MV-4-11 (cell line): ENCODE measurements at regions not wholly inside any gene's neighbourhood (a gene's known extent, or its start where the extent isn't known, plus 50 kb on each side); places are given as distances from the start of the nearest gene placed in this dataset.

ENCODE experiments used
- DNase-seq: peaks from one replicate; lab custom pipeline; 2025; lab: John Stamatoyannopoulos, UW

DNA sequence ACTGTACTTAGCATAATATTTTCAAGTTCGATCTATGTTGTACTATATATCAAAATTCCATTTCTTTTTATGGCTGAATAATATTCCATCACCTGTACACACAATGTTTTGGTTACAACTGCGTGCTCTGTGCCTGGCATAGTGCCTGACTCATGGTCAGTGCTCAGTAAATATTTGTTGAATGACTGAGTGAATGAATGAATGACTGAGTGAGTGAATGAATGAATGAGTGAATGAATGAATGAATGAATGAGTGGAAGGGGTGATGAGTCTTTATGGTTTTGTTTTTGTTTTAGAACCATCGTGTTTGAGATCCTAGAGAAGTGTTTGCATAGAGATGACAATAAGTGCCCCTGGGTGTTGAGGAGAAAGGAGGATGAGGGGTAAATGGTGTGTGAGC, 155.3 kb downstream of the MRM1 start:
- DNase-seq = no peak

DNA sequence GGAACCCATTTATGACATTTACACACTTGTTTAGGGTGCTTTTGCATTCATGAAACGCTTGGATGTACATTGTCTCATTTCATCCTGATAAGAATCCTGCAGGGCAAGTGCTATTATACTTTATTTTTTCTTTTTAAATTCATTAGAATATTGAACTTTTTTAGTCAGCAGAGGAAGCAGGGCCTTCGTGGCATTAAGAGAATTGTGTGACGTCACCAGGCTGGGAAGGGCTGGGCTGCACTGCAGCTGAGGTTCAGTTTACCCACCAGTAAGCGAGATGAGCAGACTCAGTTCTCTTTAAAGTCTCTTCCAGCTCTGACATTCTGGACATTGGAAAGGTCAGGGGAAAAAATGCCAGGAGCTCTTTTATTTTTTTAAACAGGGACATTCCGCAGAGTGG, 159.0 kb downstream of the MRM1 start:
- no peak for DNase-seq

DNA sequence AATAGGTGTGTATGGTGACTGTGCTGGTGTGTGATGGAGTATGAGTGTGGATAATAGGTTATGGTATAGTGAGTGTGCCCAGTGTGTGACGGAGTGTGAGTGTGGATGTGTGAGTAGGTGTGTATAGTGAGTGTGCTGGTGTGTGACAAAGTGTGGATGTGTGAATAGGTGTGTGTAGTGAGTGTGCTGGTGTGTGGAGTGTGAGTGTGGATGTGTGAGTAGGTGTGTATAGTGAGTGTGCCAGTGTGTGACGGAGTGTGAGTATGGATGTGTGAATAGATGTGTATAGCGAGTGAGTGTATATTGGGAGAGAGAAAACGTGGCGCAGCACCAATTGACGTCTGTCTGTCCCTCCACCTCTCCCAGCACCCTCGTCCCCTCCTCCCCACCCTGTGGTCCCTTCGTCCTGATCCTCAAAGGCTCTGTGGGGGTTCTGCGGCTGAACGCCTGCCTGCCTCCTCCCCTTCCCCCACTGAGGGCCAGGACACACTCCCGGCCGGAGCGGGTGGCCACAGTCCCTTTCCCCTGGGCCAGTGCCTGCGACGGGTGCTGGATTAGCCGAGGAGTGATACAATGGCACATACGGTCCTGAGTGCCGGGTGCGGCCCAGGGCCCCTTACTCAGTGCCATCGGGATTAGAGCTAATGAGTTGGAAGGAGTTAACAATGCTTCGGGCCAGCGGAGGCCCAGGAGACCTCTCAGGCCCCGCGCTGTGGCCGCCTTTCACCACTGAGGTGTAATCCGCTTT, 160.0 kb downstream of the MRM1 start:
- DNase-seq = no peak

DNA sequence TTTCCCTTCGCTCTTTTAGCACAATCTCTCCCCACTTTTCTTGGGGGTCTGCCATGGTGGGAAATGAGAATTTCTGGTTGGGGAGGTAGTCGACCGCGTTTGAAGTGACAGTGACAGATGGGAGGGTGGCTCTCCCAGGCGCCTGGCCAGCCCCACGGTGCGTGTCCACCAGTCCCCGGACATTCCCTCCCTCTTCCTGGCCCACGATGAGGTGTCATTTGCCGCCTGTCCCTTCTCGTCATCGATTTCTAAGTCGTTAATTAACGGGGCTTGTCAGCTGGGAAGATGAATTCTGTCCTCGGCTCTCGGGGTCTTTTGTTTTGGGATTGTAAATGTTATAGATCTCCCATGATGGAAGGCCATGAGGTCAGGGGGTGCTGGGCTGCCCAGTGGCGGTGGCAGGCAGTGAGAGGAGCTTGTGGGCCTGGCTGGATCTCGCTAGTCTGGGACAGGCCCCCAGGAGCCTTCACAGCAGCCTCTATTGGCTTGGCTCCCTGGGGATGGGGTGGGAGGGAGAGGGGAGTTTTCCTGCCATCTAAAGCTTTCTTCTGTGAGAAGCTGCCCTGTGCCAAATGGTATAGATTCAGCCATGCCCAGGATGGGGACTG, 164.2 kb downstream of the MRM1 start:
- no peak for DNase-seq

DNA sequence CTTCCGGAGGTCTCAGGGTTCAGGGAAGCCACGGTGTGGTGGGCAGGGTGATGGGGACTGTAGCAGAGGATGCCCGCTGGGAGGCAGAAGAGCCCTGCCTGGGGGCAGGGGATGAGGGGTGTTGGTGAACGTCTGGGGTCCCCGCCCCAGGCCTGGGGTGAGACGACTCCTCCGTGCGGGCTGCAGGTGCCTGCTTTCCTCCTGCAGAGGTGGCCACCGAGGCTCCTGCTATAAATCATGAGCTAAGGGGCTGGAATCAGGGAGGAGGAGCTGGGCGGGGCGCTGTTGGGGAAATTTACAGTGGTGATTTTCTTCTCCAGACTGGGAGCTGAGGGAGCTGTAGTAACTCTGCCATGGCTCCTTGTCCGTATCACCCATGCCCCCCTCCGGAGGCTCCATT, 167.0 kb downstream of the MRM1 start:
- no peak for DNase-seq

DNA sequence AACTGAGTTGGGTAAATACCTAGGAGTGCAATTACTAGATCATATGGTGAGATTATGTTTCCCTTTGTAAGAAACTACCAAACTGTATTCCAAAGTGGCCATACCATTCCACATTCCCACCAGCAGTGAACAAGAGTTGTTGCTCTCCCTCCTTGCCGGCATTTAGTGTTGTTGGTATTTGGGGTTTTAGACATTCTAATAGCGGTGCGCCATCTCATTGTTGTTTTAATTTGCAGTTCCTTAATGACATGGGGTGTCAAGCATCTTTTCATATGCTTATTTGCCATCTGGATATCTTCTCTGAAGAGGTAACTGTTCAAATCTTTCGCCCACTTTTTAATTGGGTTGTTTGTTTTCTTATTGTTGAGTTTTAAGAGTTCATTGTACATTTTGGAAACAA, 164.2 kb upstream of the LHX1 start:
- DNase-seq = no peak

DNA sequence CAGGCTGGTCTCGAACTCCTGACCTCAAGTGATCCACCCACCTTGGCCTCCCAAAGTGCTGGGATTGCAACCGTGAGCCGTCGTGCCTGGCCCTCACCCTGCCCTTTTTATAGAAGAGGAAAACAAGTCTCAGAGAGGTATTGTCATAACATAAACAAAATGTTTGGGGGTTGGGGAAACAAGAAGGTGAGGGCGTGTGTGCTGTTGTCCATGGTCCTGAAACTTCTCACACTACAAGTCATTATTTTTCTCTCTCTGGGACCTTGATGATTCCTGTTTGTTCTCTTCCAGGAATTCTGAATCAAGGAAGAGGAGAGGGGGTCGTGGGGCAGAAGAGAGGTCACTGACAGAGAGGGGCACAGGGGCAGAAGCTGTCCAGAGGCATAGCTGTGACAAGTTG, 160.2 kb upstream of the LHX1 start:
- no peak for DNase-seq

DNA sequence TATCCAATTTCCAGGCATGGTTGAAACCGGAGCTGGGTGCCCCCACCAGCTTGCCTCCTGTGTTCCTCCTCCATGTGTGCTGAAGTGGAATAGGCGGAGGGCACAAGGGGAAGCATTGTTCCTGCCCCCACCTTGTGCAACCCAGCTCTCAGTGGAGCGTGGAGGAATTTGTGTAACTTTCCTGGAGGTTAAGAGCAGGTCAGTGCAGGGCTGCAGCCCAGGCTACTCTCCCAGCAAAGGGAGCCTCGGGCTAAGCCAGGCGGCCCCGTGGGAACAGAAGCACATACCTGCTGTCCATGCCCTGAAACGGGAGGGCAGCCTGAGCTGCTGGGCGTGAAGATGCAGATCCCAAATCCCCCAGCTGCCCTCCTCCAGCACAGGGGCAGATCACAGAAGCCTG, 158.8 kb upstream of the LHX1 start:
- DNase-seq = no peak

DNA sequence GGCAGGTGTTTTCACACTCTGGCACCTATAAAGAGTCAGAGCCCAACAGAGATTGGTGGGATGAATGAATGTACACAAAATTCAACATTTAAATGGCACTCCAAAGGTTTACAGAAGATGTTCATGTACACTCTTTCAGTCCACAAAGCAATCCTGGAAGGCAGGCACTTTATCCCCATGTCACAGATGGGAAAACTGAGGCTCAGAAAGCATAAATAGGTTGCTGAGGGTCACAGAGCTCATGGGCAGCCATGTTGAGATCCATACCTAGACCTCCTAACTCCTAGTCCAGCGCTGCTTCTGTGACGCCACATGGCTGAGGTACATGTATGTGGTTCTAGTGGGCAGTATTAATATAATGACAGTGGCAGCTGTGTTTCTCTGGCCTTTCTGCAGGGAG, 157.7 kb upstream of the LHX1 start:
- DNase-seq = no peak

DNA sequence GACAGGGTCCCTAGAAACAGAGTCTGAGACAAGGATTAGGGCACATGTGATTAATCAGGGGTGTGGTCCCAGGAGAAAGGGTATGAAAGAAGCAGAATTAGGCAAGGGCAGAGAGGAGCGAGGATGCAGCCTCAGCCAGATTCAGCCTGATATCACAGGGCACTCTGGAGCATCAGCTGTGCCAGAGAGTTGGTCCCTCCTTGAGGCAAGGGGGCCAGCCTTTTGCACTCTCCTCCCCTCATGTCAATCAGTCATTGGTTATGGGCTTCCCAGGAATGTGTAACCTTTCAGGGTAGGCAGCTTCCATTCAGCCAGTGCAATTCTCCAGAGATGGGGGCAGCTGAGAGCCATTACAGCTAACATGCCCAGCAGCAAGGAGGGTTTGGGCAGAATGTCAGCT, 152.6 kb upstream of the LHX1 start:
- DNase-seq = no peak

DNA sequence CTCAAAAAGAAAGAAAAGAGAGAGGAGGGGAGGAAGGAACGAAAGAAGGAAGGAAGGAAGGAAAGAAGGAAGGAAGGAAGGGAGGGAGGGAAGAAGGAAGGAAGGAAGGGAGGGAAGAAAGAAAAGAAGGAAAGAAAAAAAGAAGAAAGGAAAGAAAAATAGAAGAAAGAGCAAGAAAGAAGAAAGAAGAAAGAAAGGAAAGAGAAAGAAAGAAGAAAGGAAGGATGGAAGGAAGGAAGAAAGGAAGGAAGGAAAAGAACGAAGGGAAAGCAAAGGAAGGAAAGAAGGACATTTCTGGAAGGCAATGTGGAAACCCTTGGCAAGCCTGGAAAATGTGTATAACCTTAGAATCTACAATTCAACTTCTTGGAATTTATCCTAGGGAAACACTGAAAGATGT, 150.4 kb upstream of the LHX1 start:
- no peak for DNase-seq

DNA sequence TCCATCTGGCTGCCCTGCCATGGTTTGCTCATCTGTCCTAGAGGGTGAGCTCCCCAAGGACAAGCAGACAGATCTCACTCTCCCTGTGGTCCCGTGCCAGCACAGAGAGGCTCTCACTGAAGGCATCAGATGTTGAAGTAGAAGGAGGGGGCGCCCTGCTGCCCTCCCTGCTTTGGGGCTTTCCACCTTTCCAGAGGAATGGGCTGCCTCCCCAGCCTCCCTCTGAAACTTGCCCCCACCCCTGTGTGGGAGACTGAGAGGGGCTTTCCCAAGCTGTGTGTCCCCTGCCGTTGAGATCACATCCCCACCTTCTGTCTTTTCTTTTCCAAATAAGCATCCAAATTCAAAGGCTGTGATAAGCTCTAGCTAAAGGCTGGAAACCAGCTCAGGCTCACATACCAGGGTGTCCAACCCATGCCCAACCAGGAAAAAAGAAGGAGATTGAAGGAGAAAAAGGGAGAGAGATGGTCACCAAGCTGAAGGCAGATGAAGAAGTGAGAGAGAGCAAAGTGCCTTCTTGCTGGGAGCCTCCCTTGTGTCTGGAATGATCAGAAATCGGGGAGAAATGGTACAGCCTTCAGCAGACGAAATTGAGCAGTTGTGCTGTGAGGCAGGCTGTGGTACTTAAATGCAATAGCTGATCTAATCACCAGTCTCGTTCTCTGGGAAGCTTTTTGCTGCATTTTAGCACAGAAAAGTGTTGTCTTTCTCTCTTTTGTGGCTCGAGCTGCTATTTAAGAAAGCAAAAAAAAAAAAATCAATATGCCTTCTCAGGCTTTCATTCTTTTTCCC, 145.9 kb upstream of the LHX1 start:
- no peak for DNase-seq

DNA sequence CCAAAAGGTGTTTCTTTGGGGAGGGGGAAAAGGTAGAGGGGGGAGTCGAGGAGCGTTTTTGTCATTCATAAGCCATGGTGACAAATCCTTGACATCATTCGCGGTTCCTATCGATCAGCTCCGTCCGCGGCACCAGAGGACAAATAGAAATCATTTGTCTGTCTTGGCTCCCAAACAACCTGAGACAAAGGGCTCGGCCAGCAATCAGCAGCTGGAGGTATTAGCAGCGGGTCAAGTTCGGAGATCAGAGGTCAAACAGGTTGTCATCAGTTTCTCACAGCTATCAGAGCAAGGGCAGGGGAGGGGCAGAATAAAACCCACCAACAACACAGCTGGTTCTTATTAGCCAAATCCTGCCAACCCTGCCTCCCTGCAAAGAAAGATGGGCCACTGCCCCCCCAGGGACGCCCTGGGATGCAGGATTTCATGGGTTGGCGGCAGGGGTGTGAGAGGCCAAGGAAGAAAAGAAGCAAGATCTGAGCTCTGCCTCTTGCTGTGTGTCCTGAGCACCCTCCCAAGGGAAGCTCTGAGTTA, 145.3 kb upstream of the LHX1 start:
- no peak for DNase-seq

DNA sequence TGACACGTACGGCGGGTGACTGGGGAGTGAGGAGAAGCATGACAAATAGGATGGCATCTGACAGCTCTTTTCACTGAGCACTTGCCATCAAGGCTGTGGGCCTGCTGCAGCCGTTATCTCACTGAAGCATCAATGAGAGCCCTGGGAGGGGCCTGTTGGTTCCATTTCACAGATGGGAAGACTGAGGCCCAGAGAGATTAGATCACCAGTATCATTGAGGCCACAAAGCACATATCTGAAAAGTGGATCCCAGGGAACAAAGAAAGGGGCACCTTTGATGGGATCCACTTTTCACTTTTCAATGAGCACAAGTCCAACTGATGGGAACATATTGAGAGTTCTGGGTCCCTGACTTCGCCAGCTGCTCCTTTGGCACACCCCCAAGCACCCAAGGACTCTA, 144.4 kb upstream of the LHX1 start:
- DNase-seq = no peak

DNA sequence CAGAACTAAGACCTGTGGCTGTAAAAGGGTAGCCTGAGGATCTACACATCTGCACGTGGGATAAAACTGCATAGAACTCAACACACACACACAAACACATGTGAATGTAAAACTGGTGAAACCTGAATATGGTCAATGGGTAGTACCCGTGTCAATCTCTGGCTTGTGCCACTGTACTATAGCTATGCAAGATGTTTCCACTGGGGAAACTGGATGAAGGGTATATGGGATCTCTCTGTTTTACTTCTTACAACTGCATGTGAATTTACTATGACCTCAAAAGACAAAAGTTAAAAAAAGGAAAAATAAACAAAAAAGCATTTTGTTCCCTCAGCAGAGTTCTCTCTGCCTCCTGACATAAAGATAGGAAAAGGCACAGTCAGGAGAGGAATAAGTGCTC, 143.3 kb upstream of the LHX1 start:
- DNase-seq = no peak

DNA sequence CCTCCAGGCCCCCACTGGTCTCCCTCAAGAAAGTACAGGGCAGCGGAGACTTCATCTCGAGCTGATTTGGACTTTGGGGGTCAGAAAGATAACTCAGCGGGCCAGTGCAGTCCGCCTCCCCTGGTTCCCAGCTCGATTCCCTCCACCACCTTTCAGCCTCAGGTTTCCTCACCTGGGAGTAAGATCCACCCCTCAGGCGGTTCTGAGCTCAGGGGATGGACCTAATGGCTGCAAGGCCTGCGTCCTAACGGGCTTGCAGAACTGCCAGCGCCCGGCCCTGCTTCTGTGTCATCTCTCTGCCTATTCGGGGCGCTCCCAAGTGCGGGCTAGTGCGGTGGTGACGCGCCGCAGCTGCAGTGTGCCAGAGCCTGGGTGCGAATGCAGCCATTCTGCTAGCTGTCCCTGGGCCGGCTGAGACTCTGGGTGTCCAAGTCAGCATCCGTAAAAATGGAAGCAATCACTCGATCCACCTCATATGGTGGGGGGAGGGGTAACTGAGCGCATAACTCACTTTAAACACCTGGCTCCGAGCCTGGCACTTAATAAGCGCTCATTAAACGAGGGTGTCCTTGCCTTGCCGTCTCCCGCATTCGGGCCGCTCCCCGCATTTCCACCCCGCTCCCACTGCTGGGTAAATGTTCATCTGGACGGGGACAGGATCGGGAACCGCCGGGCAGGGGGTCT, 129.6 kb upstream of the LHX1 start:
- no peak for DNase-seq

DNA sequence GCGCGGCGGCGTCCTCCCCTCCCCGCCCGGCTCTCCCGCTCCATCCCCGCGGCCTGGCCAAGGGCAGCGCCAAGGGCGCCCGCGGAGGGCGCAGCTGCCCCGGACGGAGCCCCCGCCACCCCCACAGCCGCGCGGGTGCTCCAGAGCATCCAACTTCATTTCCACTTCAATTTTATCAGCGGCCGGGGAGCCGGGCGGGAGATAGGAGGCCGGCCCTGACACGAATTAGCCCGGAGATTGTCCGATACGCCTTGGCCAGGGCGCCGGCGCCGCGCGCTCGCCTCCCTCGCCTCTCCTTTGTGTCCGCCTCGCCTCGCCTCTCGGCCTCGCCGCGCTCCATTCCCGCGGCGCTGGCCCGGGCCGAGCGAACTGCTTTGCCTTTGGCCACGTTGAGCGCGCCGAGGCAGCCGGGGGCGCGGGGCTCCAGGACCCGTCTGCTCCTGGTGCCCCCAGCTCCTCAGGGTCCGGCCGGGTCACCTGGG, 129.1 kb upstream of the LHX1 start:
- DNase-seq = no peak

DNA sequence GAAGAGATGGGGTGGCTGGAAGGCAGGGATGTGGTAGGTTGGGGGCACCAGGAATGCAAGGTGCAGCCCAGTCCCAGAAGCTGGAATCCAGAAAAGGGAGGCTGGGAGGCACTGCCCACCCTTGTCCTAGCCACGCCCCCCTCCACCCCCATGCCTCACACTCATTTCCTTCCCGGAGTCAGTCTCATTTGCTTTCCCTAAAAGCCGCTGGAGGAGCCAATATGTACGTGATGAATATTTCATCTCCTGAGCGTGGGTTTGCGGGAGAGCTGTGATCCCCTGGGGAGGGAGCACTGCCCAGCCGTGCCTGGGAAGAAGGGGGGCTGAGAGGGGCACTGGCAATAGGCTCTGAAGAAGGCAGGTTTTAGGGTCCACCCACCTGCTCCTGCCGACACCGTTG, 124.5 kb upstream of the LHX1 start:
- DNase-seq = no peak

DNA sequence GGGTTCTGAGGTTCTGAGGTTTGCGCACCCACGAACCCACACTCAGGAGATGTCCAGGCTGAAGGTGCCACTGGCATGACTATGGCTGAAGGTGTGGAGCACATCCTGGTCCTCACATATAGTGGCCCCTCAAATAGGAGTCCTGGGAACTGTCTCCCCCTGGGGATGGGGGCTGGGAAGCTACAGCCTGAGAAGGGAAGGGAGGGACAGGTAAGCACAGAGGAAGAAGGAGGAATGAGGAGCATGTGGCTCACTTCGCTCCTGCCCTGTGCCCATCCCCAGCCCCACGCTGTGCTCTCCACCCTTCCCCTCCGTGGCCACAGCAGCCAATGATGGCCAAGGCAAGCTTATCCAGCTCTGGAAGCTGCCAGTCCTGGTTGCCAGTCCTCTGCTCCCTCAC, 123.9 kb upstream of the LHX1 start:
- DNase-seq = no peak

DNA sequence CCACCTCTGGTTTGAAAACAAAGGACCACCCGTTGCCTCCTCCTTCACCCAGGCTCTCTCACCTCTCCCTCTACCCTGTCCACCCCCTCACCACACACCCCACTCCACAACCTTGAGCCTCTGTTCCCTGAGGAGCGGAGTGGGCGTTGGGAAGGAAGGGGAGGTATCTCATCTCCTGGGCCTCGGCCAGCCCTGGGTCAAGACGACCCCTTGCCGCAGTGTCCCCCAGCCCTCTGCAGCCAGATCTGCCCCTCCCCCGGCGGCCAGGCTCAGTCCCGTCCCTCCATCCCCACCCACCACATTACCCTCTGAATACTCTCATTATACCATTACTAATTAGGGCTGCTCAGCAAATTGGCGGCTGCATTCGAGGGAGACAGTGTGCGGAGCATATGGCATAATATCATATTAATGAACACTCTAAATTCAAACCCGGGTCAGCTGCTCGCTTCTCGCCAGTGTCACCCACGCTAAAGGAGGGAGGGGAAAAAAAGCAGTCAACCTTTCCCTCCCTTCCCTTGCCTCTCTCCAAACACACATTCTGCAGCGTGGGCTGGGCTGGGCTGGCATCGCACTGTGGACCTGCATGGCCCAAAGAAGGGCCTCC, 123.2 kb upstream of the LHX1 start:
- DNase-seq = no peak

DNA sequence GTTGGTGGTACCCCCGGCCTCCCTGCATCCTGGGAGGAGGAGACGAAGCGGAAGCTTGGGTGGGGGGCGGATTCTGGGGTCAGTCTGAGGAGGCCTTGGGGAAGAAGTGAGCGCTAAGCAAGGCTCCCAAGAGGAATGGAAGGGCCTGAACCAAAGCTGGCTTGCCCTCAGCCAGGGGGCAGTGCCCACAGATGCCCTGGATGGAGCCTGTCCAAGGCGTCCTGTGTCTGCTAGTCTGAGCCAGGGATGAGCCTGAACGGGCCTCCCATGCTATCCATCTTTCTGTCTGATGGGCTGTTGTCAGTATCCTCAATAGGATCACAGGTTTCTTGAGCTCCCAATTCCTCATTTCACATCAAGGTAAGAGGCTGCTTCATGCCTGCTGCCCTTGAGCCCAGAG, 122.3 kb upstream of the LHX1 start:
- no peak for DNase-seq
